ENCODE measurements at regions not wholly inside any gene's neighbourhood (a gene's known extent, or its start where the extent isn't known, plus 50 kb on each side); places are given as distances from the start of the nearest gene placed in this dataset.

DNA sequence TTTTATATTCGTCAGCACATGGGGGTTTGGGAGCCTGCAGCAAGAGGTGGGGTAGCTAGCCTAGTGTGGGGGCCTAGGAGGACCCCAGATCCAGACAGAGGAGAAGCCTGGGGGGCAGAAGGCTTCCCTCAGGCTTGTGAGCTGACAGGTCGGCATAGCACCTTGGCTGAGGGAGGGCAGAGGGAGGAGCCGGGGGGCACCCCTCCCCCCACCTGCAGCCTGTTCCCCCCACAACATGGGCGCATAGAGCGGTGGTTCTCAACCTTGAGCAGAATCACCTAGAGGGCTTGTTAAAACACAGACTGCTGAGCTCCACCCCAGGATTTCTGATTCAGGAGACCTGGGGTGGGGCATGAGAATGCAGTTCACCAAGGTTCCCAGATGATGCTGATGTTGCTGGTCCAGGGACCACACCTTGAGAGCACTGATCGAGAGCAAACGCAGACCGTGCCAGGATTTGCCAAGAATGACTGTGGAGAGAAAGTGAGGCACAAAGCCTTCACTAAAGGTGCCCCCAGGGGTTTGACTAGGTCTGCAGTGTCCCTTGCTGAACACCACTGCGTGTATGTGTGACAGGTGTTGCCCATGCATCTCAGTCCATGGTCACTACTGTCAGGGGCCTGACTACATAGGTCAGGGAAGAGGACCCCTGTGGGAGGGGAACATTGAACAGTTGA, 163.3 kb downstream of the MACROH2A1 start:
- no peak for DNase-seq (ENCODE audit: low spot score)
- H3K27me3 ChIP-seq (ENCODE audit: control insufficient read depth in 4 of 4, insufficient read depth in 4 of 4, low read length in 3 of 4) = no peaks in the 10 kb centered on the region
- H3K4me1 ChIP-seq (ENCODE audit: control insufficient read depth in 4 of 4, insufficient read depth in 4 of 4, low read length in 3 of 4) = no peaks in the 10 kb centered on the region
- no peak for TF ChIP-seq JUND (IDR thresholded peaks at IDR 0.05)
- TF ChIP-seq, protein P1, sequence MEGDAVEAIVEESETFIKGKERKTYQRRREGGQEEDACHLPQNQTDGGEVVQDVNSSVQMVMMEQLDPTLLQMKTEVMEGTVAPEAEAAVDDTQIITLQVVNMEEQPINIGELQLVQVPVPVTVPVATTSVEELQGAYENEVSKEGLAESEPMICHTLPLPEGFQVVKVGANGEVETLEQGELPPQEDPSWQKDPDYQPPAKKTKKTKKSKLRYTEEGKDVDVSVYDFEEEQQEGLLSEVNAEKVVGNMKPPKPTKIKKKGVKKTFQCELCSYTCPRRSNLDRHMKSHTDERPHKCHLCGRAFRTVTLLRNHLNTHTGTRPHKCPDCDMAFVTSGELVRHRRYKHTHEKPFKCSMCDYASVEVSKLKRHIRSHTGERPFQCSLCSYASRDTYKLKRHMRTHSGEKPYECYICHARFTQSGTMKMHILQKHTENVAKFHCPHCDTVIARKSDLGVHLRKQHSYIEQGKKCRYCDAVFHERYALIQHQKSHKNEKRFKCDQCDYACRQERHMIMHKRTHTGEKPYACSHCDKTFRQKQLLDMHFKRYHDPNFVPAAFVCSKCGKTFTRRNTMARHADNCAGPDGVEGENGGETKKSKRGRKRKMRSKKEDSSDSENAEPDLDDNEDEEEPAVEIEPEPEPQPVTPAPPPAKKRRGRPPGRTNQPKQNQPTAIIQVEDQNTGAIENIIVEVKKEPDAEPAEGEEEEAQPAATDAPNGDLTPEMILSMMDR (IDR thresholded peaks at IDR 0.05; ENCODE audit: low read depth, low read length, missing input control) = no peak
- no peak for TF ChIP-seq FOXA2 (IDR thresholded peaks at IDR 0.05)
- no peak for TF ChIP-seq YY1 (IDR thresholded peaks at IDR 0.05)
- no peak for TF ChIP-seq RAD21 (IDR thresholded peaks at IDR 0.05)
- TF ChIP-seq, protein P2, sequence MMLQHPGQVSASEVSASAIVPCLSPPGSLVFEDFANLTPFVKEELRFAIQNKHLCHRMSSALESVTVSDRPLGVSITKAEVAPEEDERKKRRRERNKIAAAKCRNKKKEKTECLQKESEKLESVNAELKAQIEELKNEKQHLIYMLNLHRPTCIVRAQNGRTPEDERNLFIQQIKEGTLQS (IDR thresholded peaks at IDR 0.05) = no peak
- no peak for TF ChIP-seq HNF4G (IDR thresholded peaks at IDR 0.05)
- TF ChIP-seq, protein P3, sequence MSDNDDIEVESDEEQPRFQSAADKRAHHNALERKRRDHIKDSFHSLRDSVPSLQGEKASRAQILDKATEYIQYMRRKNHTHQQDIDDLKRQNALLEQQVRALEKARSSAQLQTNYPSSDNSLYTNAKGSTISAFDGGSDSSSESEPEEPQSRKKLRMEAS (IDR thresholded peaks at IDR 0.05) = no peak
- TF ChIP-seq HNF4A (conservative IDR thresholded peaks at IDR 0.05) = no peak
- no peak for TF ChIP-seq TAF1 (conservative IDR thresholded peaks at IDR 0.05)
- TF ChIP-seq, protein P4, sequence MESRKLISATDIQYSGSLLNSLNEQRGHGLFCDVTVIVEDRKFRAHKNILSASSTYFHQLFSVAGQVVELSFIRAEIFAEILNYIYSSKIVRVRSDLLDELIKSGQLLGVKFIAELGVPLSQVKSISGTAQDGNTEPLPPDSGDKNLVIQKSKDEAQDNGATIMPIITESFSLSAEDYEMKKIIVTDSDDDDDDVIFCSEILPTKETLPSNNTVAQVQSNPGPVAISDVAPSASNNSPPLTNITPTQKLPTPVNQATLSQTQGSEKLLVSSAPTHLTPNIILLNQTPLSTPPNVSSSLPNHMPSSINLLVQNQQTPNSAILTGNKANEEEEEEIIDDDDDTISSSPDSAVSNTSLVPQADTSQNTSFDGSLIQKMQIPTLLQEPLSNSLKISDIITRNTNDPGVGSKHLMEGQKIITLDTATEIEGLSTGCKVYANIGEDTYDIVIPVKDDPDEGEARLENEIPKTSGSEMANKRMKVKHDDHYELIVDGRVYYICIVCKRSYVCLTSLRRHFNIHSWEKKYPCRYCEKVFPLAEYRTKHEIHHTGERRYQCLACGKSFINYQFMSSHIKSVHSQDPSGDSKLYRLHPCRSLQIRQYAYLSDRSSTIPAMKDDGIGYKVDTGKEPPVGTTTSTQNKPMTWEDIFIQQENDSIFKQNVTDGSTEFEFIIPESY (IDR thresholded peaks at IDR 0.05) = no peak
- TF ChIP-seq NR2F2 (IDR thresholded peaks at IDR 0.05) = no peak
- no peak for TF ChIP-seq FOXA1 (IDR thresholded peaks at IDR 0.05)
- no peak for TF ChIP-seq GABPA (IDR thresholded peaks at IDR 0.05 in 1 of 2, conservative IDR thresholded peaks at IDR 0.05 in 1 of 2)
- TF ChIP-seq, protein P5, sequence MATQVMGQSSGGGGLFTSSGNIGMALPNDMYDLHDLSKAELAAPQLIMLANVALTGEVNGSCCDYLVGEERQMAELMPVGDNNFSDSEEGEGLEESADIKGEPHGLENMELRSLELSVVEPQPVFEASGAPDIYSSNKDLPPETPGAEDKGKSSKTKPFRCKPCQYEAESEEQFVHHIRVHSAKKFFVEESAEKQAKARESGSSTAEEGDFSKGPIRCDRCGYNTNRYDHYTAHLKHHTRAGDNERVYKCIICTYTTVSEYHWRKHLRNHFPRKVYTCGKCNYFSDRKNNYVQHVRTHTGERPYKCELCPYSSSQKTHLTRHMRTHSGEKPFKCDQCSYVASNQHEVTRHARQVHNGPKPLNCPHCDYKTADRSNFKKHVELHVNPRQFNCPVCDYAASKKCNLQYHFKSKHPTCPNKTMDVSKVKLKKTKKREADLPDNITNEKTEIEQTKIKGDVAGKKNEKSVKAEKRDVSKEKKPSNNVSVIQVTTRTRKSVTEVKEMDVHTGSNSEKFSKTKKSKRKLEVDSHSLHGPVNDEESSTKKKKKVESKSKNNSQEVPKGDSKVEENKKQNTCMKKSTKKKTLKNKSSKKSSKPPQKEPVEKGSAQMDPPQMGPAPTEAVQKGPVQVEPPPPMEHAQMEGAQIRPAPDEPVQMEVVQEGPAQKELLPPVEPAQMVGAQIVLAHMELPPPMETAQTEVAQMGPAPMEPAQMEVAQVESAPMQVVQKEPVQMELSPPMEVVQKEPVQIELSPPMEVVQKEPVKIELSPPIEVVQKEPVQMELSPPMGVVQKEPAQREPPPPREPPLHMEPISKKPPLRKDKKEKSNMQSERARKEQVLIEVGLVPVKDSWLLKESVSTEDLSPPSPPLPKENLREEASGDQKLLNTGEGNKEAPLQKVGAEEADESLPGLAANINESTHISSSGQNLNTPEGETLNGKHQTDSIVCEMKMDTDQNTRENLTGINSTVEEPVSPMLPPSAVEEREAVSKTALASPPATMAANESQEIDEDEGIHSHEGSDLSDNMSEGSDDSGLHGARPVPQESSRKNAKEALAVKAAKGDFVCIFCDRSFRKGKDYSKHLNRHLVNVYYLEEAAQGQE (IDR thresholded peaks at IDR 0.05) = no peak
- no peak overlapping the region for H3K4me3 ChIP-seq (ENCODE audit: low read depth in 1 of 3, low read length in 3 of 3)
- WGBS = 80% methylated on average over 9 of the region's 9 CpGs
- H3K36me3 ChIP-seq (ENCODE audit: control insufficient read depth in 4 of 4, insufficient read depth in 3 of 4, low read depth in 1 of 4, low read length in 3 of 4) = no peaks in the 10 kb centered on the region
- H3K9ac ChIP-seq (ENCODE audit: low read depth in 1 of 2, low read length in 2 of 2) = no peak overlapping the region
- no peak overlapping the region for H3K27ac ChIP-seq (ENCODE audit: low read depth in 1 of 2, low read length in 2 of 2)
- no peaks in the 10 kb centered on the region for H3K9me3 ChIP-seq (ENCODE audit: control insufficient read depth in 4 of 4, low read length in 3 of 4)

All from liver (tissue), 8 donors.